Activated B cell treated with CpG ODN at 0.5 μM for 24 hours (primary cell): ENCODE measurements at regions not wholly inside any gene's neighbourhood (a gene's known extent, or its start where the extent isn't known, plus 50 kb on each side); places are given as distances from the start of the nearest gene placed in this dataset.

ENCODE experiments used
- ATAC-seq: fragments of 200-7000 bp; cut with Tn5 transposase; one replicate; pipeline ENCODE4 v1.10.0; 2021; ENCODE audit warnings: low read depth, mild to moderate bottlenecking, moderate library complexity
- CTCF ChIA-PET: fragments of 350-600 bp; sonication (Branson Sonifier 250); formaldehyde crosslinking; loops from one replicate; lab custom pipeline; 2021; ENCODE audit warnings: antibody characterized with exemption; lab: Charles Lee
- POLR2A ChIA-PET: fragments of 350-600 bp; sonication (Branson Sonifier 250); formaldehyde crosslinking; loops from one replicate; lab custom pipeline; 2021; ENCODE audit warnings: antibody characterized with exemption; lab: Charles Lee
- DNase-seq: peaks from one replicate; pipeline ENCODE4 v3.0.0; 2022
- H3K27ac Mint-ChIP-seq: one replicate; pipeline ENCODE4 v1.8.0; 2020; ENCODE audit warnings: mixed read lengths
- H3K27me3 Mint-ChIP-seq: one replicate; pipeline ENCODE4 v1.8.0; 2021; ENCODE audit warnings: mixed read lengths
- H3K36me3 Mint-ChIP-seq: one replicate; pipeline ENCODE4 v1.8.0; 2021; ENCODE audit warnings: low read depth, mixed read lengths
- H3K4me1 Mint-ChIP-seq: one replicate; pipeline ENCODE4 v1.8.0; 2021; ENCODE audit warnings: mixed read lengths
- H3K4me3 Mint-ChIP-seq: one replicate; pipeline ENCODE4 v1.8.0; 2020; ENCODE audit warnings: mild to moderate bottlenecking, mixed read lengths
- H3K9me3 Mint-ChIP-seq: one replicate; pipeline ENCODE4 v1.8.0; 2020; ENCODE audit warnings: mixed read lengths
- CTCF ChIP-seq: fragments of 200-600 bp; IDR thresholded peaks from one replicate; pipeline ENCODE4 v1.8.0; 2022; ENCODE audit warnings: antibody characterized with exemption, mild to moderate bottlenecking
- intact Hi-C: fragments of 100-400 bp; cut with micrococcal nuclease; formaldehyde crosslinking; loops from one replicate; pipeline ENCODE4 v1.15.1; 2024

- ATAC-seq: no peak
- ChIA-PET POLR2A (interaction anchor here (0.6 kb wide), 1 partner anchor 235 kb away, joined by 6 read pairs; no protein-coding TSS in a partner anchor), CTCF (no interaction called here)
- intact Hi-C loops: no loop called here
- no peak for TF ChIP-seq CTCF
- no peaks in the 10 kb centered on the region for H3K36me3 Mint-ChIP-seq
- no peaks in the 10 kb centered on the region for H3K9me3 Mint-ChIP-seq
- DNase-seq: no peak
- peaks cover 4% of the 10 kb centered on the region for H3K27me3 Mint-ChIP-seq
- H3K4me3 Mint-ChIP-seq: no peak overlapping the region
- H3K27ac Mint-ChIP-seq: no peak overlapping the region
- no peaks in the 10 kb centered on the region for H3K4me1 Mint-ChIP-seq
Measured at GRCh38 chr2:64295326-64296139, 151.3 kb upstream of the PELI1 start.

GRCh38 chr2:64296140-64296480 is 151.9 kb upstream of the PELI1 start:
- Mint-ChIP-seq H3K4me3 (no peak overlapping the region), H3K4me1 (no peaks in the 10 kb centered on the region), H3K36me3 (no peaks in the 10 kb centered on the region), H3K27me3 (peaks cover 4% of the 10 kb centered on the region), H3K27ac (peak overlapping the region; percentile 46), H3K9me3 (no peaks in the 10 kb centered on the region)
- ATAC-seq (no peak), DNase-seq (no peak)
- no peak for TF ChIP-seq CTCF
- intact Hi-C loops: no loop called here
- CTCF ChIA-PET: no interaction called here
- POLR2A ChIA-PET: interaction anchor here (0.6 kb wide), 1 partner anchor 236 kb away, joined by 6 read pairs; no protein-coding TSS in a partner anchor

GRCh38 chr2:64296695-64297346 is 152.6 kb upstream of the PELI1 start:
- Mint-ChIP-seq H3K4me1 (no peaks in the 10 kb centered on the region), H3K36me3 (no peaks in the 10 kb centered on the region), H3K27me3 (peaks cover 4% of the 10 kb centered on the region), H3K27ac (no peak overlapping the region), H3K4me3 (no peak overlapping the region), H3K9me3 (no peaks in the 10 kb centered on the region)
- POLR2A ChIA-PET: interaction anchor here (0.6 kb wide), 1 partner anchor 17 kb away, joined by 3 read pairs; no protein-coding TSS in a partner anchor
- CTCF ChIA-PET: no interaction called here
- TF ChIP-seq CTCF: no peak
- intact Hi-C loops: no loop called here
- DNase-seq (no peak), ATAC-seq (no peak)

- ChIA-PET CTCF (interaction anchor here (1.2 kb wide), 1 partner anchor 29 kb away, joined by 3 read pairs; no protein-coding TSS in a partner anchor), POLR2A (no interaction called here)
- Mint-ChIP-seq H3K36me3 (no peaks in the 10 kb centered on the region), H3K9me3 (no peaks in the 10 kb centered on the region), H3K4me3 (no peak overlapping the region), H3K27ac (no peak overlapping the region), H3K27me3 (peaks cover 4% of the 10 kb centered on the region), H3K4me1 (no peaks in the 10 kb centered on the region)
- ATAC-seq: no peak
- no peak for DNase-seq
- intact Hi-C loops: no loop called here
- TF ChIP-seq CTCF: no peak
Measured at GRCh38 chr2:64298161-64298560, 153.9 kb upstream of the PELI1 start.

GRCh38 chr2:64300066-64300465 is 153.9 kb upstream of the LGALSL start:
- H3K9me3 Mint-ChIP-seq: no peaks in the 10 kb centered on the region
- DNase-seq: no peak
- intact Hi-C loops: no loop called here
- no peaks in the 10 kb centered on the region for H3K4me1 Mint-ChIP-seq
- no peaks in the 10 kb centered on the region for H3K36me3 Mint-ChIP-seq
- ATAC-seq: no peak
- POLR2A ChIA-PET: no interaction called here
- no peak overlapping the region for H3K4me3 Mint-ChIP-seq
- no peak for TF ChIP-seq CTCF
- peaks cover 4% of the 10 kb centered on the region for H3K27me3 Mint-ChIP-seq
- H3K27ac Mint-ChIP-seq: no peak overlapping the region
- CTCF ChIA-PET: no interaction called here
